WTC11 (cell line): ENCODE measurements at regions not wholly inside any gene's neighbourhood (a gene's known extent, or its start where the extent isn't known, plus 50 kb on each side); places are given as distances from the start of the nearest gene placed in this dataset.

Experiments
- ATAC-seq: fragments of 200-7000 bp; cut with Tn5 transposase; 2 replicates; pipeline ENCODE4 v1.10.0; 2021; ENCODE audit warnings: mild to moderate bottlenecking, moderate library complexity
- CTCF ChIA-PET: fragments of 300-600 bp; sonication (Branson Sonifier 250); formaldehyde crosslinking; loops from one replicate; lab custom pipeline; 2021; ENCODE audit warnings: antibody characterized with exemption; lab: Charles Lee
- POLR2A ChIA-PET: fragments of 350-600 bp; sonication (Branson Sonifier 250); formaldehyde crosslinking; loops from one replicate; lab custom pipeline; 2021; ENCODE audit warnings: antibody characterized with exemption; lab: Charles Lee
- DNase-seq: peaks from one replicate; pipeline ENCODE4 v3.0.0; 2021; ENCODE audit warnings: low spot score
- H3K27ac Mint-ChIP-seq: 2 replicates; pipeline ENCODE4 v1.8.0; 2021; ENCODE audit warnings: mixed read lengths
- H3K27me3 Mint-ChIP-seq: 2 replicates; pipeline ENCODE4 v1.8.0; 2021; ENCODE audit warnings: low read depth, mild to moderate bottlenecking, moderate library complexity, mixed read lengths
- H3K36me3 Mint-ChIP-seq: 2 replicates; pipeline ENCODE4 v1.8.0; 2021; ENCODE audit warnings: mixed read lengths
- H3K4me1 Mint-ChIP-seq: 2 replicates; pipeline ENCODE4 v1.8.0; 2022; ENCODE audit warnings: mixed read lengths
- H3K4me3 Mint-ChIP-seq: 2 replicates; pipeline ENCODE4 v1.8.0; 2021; ENCODE audit warnings: mild to moderate bottlenecking, moderate library complexity, mixed read lengths
- H3K9me3 Mint-ChIP-seq: 2 replicates; pipeline ENCODE4 v1.8.0; 2021; ENCODE audit warnings: mixed read lengths
- CREB1 ChIP-seq: sonication (generic); formaldehyde crosslinking; IDR thresholded peaks from 2 replicates; pipeline ENCODE4 v1.8.0; 2023; ENCODE audit warnings: mild to moderate bottlenecking, missing genetic modification reagents
- CREM ChIP-seq: sonication (generic); formaldehyde crosslinking; IDR thresholded peaks from 2 replicates; pipeline ENCODE4 v1.8.1; 2022; ENCODE audit warnings: mild to moderate bottlenecking, missing genetic modification reagents, moderate library complexity
- IRF2 ChIP-seq: sonication (generic); formaldehyde crosslinking; IDR thresholded peaks from 2 replicates; pipeline ENCODE4 v1.8.0; 2022; ENCODE audit warnings: low read depth, missing genetic modification reagents, borderline replicate concordance
- JUN ChIP-seq: sonication (generic); formaldehyde crosslinking; IDR thresholded peaks from 2 replicates; pipeline ENCODE4 v1.8.0; 2023; ENCODE audit warnings: mild to moderate bottlenecking, missing genetic modification reagents
- NFATC4 ChIP-seq: fragments of 250-450 bp; sonication (Bioruptor Pico); IDR thresholded peaks from 2 replicates; pipeline ENCODE4 v1.9.0; 2021; ENCODE audit warnings: mild to moderate bottlenecking
- NFE2L1 ChIP-seq: sonication (generic); formaldehyde crosslinking; IDR thresholded peaks from 2 replicates; pipeline ENCODE4 v1.8.1; 2023; ENCODE audit warnings: missing genetic modification reagents
- NR1H2 ChIP-seq: sonication (generic); formaldehyde crosslinking; IDR thresholded peaks from 2 replicates; pipeline ENCODE4 v1.9.0; 2021; ENCODE audit warnings: mild to moderate bottlenecking, moderate library complexity, missing genetic modification reagents
- TCF7 ChIP-seq: sonication (generic); formaldehyde crosslinking; IDR thresholded peaks from 2 replicates; pipeline ENCODE4 v1.8.0; 2022; ENCODE audit warnings: mild to moderate bottlenecking, low read depth, missing genetic modification reagents, moderate library complexity
- TP53 ChIP-seq: sonication (generic); formaldehyde crosslinking; IDR thresholded peaks from 2 replicates; pipeline ENCODE4 v1.8.1; 2023; ENCODE audit warnings: mild to moderate bottlenecking, missing genetic modification reagents
- ZNF121 ChIP-seq: sonication (generic); formaldehyde crosslinking; IDR thresholded peaks from 2 replicates; pipeline ENCODE4 v1.8.0; 2023; ENCODE audit warnings: missing genetic modification reagents
- ZNF232 ChIP-seq: sonication (generic); formaldehyde crosslinking; IDR thresholded peaks from 2 replicates; pipeline ENCODE4 v1.8.0; 2022; ENCODE audit warnings: mild to moderate bottlenecking, missing genetic modification reagents
- ZNF317 ChIP-seq: sonication (generic); formaldehyde crosslinking; IDR thresholded peaks from 2 replicates; pipeline ENCODE4 v1.8.1; 2023; ENCODE audit warnings: low read depth, mild to moderate bottlenecking, moderate library complexity, missing genetic modification reagents, borderline replicate concordance
- TF ChIP-seq, protein P1 (sequence below): fragments of 200-600 bp; IDR thresholded peaks from 2 replicates; pipeline ENCODE4 v1.8.0; 2022; ENCODE audit warnings: antibody characterized with exemption
- TF ChIP-seq, protein P2 (sequence below): sonication (generic); formaldehyde crosslinking; IDR thresholded peaks from 2 replicates; pipeline ENCODE4 v1.8.1; 2023; ENCODE audit warnings: mild to moderate bottlenecking, missing genetic modification reagents, moderate library complexity
- TF ChIP-seq, protein P3 (sequence below): sonication (generic); formaldehyde crosslinking; IDR thresholded peaks from 2 replicates; pipeline ENCODE4 v1.8.0; 2022; ENCODE audit warnings: mild to moderate bottlenecking, missing genetic modification reagents
- TF ChIP-seq, protein P4 (sequence below): sonication (generic); formaldehyde crosslinking; IDR thresholded peaks from 2 replicates; pipeline ENCODE4 v1.8.1; 2023; ENCODE audit warnings: mild to moderate bottlenecking, moderate library complexity, missing genetic modification reagents
- TF ChIP-seq, protein P5 (sequence below): sonication (generic); formaldehyde crosslinking; IDR thresholded peaks from 2 replicates; pipeline ENCODE4 v1.8.1; 2023; ENCODE audit warnings: mild to moderate bottlenecking, missing genetic modification reagents
- TF ChIP-seq, protein P6 (sequence below): sonication (generic); formaldehyde crosslinking; IDR thresholded peaks from 2 replicates; pipeline ENCODE4 v1.8.0; 2022; ENCODE audit warnings: mild to moderate bottlenecking, missing genetic modification reagents

DNA sequence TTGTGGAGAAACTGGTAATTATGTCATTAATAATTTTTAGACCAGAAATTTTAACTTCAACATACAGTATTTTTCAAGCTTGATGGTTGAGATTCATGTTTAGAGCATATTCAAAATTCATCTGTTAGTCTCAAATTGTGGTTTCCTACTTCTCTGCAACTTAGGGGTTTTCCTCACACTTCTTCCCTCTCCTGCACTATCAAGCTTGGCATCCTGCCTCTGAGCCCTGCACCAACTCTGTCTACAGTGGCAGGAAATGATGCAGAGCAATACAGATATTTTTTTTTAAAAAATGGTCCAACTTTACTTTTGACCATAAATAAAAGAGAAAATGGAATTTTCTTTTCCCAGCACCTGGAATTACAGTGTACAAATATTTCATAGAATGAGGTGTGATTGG lies 247.3 kb downstream of the NUP35 start:
- Mint-ChIP-seq H3K27ac (no peak overlapping the region), H3K9me3 (peaks cover 7% of the 10 kb centered on the region), H3K4me3 (no peak overlapping the region)
- DNase-seq (no peak), ATAC-seq (no peak)
- CTCF ChIA-PET = no interaction called here
- no peak for TF ChIP-seq CREM
- TF ChIP-seq, all 79 proteins: peak for 0
- Mint-ChIP-seq H3K27me3 (no peaks in the 10 kb centered on the region), H3K36me3 (no peaks in the 10 kb centered on the region), H3K4me1 (no peaks in the 10 kb centered on the region)
- POLR2A ChIA-PET = no interaction called here

DNA sequence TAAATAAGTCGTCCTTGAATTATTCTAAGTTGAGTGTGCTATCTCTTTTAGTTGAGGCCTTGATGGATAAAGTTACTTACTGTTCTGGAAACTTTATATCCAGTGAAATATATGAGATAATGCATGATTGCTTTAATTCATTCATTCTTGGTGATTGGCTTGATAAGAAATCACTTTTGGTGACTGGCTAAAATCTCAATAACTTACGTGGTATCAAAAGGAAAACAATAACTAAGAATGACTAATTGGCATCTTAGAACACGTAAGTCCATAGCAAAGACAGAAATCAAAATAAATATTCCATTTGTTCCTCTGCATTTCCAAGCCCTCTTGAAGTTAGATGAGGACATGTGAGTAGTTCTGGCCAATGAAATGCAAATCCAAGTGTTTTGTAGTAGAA lies 251.6 kb downstream of the NUP35 start:
- H3K9me3 Mint-ChIP-seq = peaks cover 9% of the 10 kb centered on the region
- H3K4me3 Mint-ChIP-seq = no peak overlapping the region
- TF ChIP-seq ZNF317 (CRISPR knock-in tag) (no peak), NFE2L1 (CRISPR knock-in tag) (no peak), IRF2 (CRISPR knock-in tag) (no peak), TCF7 (CRISPR knock-in tag) (no peak), CREB1 (CRISPR knock-in tag) (no peak), NFATC4 (CRISPR knock-in tag) (no peak), TP53 (CRISPR knock-in tag) (no peak), ZNF121 (CRISPR knock-in tag) (no peak), ZNF232 (CRISPR knock-in tag) (no peak), JUN (CRISPR knock-in tag) (no peak), NR1H2 (CRISPR knock-in tag) (no peak)
- TF ChIP-seq, protein P1, sequence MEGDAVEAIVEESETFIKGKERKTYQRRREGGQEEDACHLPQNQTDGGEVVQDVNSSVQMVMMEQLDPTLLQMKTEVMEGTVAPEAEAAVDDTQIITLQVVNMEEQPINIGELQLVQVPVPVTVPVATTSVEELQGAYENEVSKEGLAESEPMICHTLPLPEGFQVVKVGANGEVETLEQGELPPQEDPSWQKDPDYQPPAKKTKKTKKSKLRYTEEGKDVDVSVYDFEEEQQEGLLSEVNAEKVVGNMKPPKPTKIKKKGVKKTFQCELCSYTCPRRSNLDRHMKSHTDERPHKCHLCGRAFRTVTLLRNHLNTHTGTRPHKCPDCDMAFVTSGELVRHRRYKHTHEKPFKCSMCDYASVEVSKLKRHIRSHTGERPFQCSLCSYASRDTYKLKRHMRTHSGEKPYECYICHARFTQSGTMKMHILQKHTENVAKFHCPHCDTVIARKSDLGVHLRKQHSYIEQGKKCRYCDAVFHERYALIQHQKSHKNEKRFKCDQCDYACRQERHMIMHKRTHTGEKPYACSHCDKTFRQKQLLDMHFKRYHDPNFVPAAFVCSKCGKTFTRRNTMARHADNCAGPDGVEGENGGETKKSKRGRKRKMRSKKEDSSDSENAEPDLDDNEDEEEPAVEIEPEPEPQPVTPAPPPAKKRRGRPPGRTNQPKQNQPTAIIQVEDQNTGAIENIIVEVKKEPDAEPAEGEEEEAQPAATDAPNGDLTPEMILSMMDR = no peak
- TF ChIP-seq, protein P2, sequence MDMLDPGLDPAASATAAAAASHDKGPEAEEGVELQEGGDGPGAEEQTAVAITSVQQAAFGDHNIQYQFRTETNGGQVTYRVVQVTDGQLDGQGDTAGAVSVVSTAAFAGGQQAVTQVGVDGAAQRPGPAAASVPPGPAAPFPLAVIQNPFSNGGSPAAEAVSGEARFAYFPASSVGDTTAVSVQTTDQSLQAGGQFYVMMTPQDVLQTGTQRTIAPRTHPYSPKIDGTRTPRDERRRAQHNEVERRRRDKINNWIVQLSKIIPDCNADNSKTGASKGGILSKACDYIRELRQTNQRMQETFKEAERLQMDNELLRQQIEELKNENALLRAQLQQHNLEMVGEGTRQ (CRISPR knock-in tag) = no peak
- TF ChIP-seq, protein P3, sequence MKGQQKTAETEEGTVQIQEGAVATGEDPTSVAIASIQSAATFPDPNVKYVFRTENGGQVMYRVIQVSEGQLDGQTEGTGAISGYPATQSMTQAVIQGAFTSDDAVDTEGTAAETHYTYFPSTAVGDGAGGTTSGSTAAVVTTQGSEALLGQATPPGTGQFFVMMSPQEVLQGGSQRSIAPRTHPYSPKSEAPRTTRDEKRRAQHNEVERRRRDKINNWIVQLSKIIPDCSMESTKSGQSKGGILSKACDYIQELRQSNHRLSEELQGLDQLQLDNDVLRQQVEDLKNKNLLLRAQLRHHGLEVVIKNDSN = no peak
- TF ChIP-seq, protein P4, sequence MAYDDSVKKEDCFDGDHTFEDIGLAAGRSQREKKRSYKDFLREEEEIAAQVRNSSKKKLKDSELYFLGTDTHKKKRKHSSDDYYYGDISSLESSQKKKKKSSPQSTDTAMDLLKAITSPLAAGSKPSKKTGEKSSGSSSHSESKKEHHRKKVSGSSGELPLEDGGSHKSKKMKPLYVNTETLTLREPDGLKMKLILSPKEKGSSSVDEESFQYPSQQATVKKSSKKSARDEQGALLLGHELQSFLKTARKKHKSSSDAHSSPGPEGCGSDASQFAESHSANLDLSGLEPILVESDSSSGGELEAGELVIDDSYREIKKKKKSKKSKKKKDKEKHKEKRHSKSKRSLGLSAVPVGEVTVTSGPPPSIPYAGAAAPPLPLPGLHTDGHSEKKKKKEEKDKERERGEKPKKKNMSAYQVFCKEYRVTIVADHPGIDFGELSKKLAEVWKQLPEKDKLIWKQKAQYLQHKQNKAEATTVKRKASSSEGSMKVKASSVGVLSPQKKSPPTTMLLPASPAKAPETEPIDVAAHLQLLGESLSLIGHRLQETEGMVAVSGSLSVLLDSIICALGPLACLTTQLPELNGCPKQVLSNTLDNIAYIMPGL (CRISPR knock-in tag) = no peak
- TF ChIP-seq, protein P5, sequence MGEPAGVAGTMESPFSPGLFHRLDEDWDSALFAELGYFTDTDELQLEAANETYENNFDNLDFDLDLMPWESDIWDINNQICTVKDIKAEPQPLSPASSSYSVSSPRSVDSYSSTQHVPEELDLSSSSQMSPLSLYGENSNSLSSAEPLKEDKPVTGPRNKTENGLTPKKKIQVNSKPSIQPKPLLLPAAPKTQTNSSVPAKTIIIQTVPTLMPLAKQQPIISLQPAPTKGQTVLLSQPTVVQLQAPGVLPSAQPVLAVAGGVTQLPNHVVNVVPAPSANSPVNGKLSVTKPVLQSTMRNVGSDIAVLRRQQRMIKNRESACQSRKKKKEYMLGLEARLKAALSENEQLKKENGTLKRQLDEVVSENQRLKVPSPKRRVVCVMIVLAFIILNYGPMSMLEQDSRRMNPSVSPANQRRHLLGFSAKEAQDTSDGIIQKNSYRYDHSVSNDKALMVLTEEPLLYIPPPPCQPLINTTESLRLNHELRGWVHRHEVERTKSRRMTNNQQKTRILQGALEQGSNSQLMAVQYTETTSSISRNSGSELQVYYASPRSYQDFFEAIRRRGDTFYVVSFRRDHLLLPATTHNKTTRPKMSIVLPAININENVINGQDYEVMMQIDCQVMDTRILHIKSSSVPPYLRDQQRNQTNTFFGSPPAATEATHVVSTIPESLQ (CRISPR knock-in tag) = no peak
- TF ChIP-seq, protein P6, sequence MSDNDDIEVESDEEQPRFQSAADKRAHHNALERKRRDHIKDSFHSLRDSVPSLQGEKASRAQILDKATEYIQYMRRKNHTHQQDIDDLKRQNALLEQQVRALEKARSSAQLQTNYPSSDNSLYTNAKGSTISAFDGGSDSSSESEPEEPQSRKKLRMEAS (CRISPR knock-in tag) = no peak
- POLR2A ChIA-PET = no interaction called here
- no peak for ATAC-seq
- CTCF ChIA-PET = no interaction called here
- no peaks in the 10 kb centered on the region for H3K36me3 Mint-ChIP-seq
- H3K27ac Mint-ChIP-seq = no peak overlapping the region
- DNase-seq = no peak
- no peaks in the 10 kb centered on the region for H3K4me1 Mint-ChIP-seq
- no peaks in the 10 kb centered on the region for H3K27me3 Mint-ChIP-seq
